ENCODE measurements at regions not wholly inside any gene's neighbourhood (a gene's known extent, or its start where the extent isn't known, plus 50 kb on each side); places are given as distances from the start of the nearest gene placed in this dataset.

- peak; percentile 57 for DNase-seq (ENCODE audit: low read depth)
Measured at GRCh38 chr1:181142096-181142958, 53.8 kb downstream of the IER5 start.

GRCh38 chr1:181143102-181143859, 54.8 kb downstream of the IER5 start:
- DNase-seq (ENCODE audit: low read depth) = no peak

DNA sequence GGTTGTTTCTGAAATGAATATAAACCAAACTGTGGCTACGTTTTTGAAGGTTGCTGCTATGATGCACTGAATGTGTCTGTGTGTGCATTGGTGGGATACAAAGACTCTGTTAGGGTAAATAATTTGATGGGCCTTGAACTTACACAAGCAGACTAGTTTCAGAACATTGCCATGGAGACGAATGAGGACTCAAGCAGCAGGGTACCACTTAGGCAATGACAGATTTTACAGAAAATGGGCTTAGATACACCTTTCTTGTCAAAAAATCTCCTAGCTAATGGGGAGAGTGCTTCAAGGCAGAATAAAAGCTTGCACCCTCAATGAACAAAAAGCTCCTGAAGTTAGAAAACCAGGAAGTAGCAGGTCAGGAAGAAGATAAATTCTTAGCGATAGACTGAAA, 55.7 kb downstream of the IER5 start:
- no peak for DNase-seq (ENCODE audit: low read depth)

DNA sequence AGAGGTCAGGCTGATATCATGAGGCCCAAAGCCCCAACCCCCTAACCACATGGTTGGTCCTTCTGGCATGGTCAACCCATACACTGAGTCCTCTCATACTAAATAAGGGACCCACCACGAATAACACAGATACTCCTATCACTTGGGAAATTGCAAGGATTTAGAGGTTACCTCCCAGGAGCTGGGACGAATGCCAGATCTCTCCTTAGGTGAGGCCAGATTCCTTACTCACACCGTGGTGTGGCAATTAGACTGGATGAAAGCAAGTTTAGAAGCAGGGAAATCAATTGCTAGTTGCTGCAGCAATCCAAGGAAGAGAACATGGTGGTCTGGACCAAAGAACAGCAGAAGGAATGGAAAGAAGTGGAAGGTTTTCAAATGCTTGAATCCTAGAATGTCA, 60.1 kb downstream of the IER5 start:
- DNase-seq (ENCODE audit: low read depth) = peak; percentile 36

GRCh38 chr1:181149326-181150125, 61.0 kb downstream of the IER5 start:
- DNase-seq (ENCODE audit: low read depth) = no peak

- DNase-seq (ENCODE audit: low read depth) = no peak
Measured at GRCh38 chr1:181150273-181150672, 61.8 kb downstream of the IER5 start.

- no peak for DNase-seq (ENCODE audit: low read depth)
Measured at GRCh38 chr1:181150842-181151241, 62.3 kb downstream of the IER5 start.

DNA sequence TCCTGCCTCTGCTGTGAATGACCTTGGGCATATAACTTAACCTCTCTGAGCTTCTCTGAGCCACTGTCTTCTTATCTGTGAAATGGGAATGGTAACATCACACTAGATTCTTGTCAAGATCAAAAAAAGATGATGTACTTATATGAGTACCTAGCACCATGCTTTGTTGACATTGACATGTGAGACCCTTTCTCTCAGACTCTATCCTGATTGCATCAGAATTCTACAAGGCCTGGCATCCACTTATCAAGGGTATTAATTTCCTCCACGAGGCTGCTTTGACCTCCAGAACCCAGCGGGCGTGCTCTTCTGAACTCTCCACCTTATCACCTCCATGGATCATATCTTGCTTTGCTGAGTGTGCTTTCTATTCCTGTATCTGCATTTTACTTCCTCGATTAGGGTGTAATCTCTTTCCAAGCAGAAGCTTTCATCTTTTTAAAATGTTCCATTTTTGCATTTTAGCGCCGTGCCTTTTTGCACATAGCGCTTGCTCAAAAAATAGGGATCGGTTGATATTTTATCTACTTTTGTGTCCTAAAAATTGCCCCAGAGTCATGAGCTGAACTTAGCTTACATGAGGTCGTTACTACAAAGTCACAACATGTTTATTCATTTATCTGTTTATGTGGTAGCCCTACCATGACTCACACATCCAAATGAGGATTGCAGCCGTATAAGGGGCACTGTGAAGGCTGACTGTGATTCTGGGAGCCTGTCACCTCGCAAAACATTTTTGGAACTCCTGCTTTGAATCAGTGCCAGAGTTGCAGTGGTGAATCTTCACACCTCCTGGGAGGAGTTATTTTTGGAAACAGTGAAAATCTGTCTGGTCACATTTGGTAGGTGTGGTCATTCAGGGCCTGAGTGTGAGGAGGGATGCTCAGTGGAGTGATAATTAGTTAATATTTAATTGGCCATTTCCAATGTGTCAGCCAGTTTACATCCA, 63.2 kb downstream of the IER5 start:
- DNase-seq (ENCODE audit: low read depth) = peak; percentile 53

- no peak for DNase-seq (ENCODE audit: low read depth)
Measured at GRCh38 chr1:181152892-181153633, 64.6 kb downstream of the IER5 start.

GRCh38 chr1:181153634-181153961, 65.1 kb downstream of the IER5 start:
- DNase-seq (ENCODE audit: low read depth) = no peak

DNA sequence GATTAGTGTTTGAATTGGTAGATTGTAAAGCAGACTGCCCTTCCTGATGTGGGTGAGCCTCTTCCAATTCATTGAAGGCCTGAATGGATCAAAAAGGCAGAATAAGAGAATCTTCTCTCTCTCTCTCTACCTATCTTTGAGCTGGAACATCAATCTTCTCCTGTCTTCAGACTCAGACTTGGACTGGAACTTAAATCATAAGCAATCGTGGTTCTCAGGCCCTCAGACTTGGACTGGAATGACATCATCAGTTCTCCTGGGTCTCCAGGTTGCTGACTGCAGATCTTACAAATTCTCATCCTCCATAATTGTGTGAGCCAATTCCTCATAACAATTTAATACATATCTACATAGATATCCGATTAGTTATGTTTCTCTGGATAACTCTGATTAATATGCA, 66.8 kb downstream of the IER5 start:
- DNase-seq (ENCODE audit: low read depth) = no peak

GRCh38 chr1:181159451-181160140, 71.1 kb downstream of the IER5 start:
- no peak for DNase-seq (ENCODE audit: low read depth)

DNA sequence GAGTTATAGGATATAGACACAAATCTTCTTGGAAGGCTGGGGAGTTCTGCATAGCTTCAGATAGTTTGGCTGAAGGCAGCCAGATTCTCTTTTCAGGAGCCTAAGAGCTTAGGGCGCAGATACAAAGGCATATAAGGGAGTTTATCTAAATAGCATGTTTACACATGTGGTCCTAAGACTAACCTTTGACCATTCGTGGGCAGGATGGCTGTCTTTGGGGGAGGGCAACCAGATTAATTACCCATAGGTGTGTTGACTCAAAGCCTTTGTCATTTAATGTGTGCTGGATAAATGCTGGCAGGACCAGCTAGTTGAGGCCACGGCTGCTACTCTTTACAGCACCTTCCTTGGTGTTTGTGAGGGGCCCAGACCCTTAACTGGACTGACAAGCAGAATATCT, 71.8 kb downstream of the IER5 start:
- DNase-seq (ENCODE audit: low read depth) = no peak

DNA sequence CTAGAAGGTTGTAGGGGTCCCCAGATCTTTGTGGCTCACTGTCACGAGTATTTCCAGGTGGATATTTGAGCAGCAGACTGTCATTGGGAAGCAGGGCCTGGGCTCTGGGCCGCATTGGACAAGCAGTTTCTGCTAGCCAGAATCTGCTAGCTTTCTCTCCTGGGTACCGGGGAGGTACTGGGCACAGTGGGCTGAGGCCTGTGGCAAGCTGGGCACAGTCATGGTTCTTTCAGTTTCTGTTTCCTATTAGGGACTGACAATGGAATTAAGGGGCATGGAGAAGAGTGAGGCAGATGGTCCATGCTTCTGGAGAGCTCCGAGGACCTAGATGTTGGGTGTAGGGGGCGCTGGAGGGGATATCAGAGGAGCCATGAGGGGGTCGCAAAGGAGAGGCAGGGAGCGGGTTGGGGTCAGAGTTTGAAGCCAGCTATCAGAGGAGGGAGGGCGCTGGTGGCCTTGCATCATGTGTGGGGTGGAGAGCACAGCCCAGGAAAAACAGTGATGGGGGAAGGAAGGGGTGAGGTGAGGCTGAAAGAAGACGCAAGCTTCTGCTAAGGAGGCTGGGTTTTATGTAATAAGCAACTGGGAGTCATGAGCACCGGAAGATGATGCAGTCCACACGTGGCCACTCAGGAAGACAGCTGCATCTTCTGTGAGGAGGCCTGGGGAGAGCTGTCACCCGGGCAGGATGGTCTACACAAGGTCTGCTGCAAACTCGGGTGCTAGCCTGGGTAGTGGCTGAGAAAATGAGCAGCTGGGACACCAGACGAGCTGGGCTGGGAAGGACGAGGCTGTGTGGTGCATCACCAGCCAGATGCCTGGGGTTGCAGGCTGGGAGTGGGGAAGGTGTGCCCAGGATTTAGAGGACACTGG, 72.7 kb downstream of the IER5 start:
- no peak for DNase-seq (ENCODE audit: low read depth)

DNA sequence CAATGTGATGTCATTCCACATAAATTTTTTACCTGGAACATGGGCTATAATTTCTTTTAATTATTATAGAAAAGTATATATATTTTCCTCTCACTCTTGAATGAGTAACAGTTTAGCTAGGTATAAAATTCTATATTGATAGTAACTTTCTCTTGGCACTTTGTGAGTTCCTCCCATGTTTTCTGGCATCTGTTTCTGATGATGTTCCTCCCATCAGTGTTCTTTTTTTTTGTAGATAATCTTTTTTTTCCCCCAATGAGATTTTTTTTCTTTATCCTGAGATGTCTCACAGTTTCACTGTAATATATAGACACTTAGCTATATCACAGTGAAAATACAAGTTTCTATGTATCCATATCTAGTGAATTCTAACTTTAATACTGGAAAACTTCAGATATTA, 75.2 kb downstream of the IER5 start:
- no peak for DNase-seq (ENCODE audit: low read depth)

DNA sequence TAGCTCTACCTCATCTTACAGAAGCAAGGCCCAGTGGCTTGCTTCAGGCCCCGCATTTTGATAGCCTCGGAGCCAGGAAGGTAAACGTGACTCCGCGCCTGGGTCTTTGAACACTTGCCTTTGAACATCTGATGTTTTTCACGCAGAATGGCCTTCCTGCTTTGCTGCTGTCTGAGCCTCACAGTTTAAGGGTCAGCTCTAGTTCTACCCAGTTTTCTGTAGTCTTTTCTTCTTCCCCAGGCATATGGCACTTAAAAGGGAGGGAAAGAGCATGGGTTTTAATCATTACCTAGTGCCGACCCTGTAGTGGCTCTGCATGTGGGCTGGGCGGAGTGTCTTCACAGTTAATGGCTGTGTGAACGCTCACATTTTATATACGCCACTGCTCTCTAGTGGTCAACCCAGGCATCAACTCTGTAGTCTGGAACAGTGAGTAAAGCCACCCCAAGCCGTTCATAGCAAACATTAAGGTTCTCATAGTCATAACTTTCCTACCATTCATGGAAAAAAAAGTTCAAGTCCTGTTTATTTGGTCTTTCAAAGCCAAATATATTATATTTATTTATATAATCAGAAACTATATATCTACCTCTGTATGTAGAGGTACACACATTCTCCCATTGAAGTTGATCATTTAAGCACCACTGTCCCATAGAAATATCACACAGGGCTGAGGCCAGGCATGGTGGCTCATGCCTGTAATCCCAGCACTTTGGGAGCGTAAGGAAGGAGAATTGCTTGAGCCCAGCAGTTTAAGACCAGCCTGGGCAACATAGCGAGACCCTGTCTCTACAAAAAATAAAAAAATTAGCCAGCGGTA, 78.1 kb downstream of the IER5 start:
- DNase-seq (ENCODE audit: low read depth) = peak; percentile 65

DNA sequence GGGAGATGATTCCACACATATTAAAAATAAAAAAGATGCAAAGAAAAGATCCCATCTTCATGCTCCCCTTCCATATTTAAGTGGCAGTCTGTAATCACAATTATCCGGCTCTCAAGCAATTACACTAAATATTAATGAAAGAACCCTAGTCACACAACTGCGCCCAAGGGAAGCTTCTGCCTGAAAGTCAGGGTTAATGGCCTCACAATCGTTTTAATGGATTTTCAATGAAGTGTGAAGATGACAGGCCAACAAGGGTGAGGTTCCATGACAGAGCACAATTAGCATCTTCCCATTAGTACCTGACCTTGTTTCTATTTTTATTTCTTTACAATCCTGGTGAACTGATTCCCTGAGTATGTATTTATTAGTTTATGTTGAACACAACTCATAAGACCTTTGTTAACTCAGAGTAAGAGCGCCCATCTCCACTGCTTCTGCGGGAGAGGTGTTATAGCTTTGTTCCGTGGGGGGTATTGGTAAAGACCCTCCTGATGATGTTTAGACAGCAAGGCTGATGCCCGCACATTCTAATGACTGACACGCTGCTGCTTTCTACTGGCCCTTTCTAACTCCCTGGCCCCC, 80.9 kb downstream of the IER5 start:
- DNase-seq (ENCODE audit: low read depth) = no peak

GRCh38 chr1:181170194-181170593, 81.7 kb downstream of the IER5 start:
- DNase-seq (ENCODE audit: low read depth) = no peak
